Endothelial cell (in vitro differentiated cells): ENCODE measurements at regions not wholly inside any gene's neighbourhood (a gene's known extent, or its start where the extent isn't known, plus 50 kb on each side); places are given as distances from the start of the nearest gene placed in this dataset.

Experiments
- DNase-seq: peaks from one replicate; pipeline ENCODE4 v3.0.0; 2021; ENCODE audit warnings: low spot score
- H3K27ac Mint-ChIP-seq: one replicate; pipeline ENCODE4 v1.8.0; 2021; ENCODE audit warnings: mixed read lengths, inconsistent platforms; ENCODE audit not compliant: unreplicated experiment
- H3K27me3 Mint-ChIP-seq: one replicate; pipeline ENCODE4 v1.8.0; 2021; ENCODE audit warnings: mild to moderate bottlenecking, moderate library complexity, mixed read lengths, inconsistent platforms; ENCODE audit not compliant: unreplicated experiment
- H3K36me3 Mint-ChIP-seq: one replicate; pipeline ENCODE4 v1.8.0; 2021; ENCODE audit warnings: mild to moderate bottlenecking, low read depth, mixed read lengths, inconsistent platforms; ENCODE audit not compliant: unreplicated experiment
- H3K4me1 Mint-ChIP-seq: one replicate; pipeline ENCODE4 v1.8.0; 2021; ENCODE audit warnings: mild to moderate bottlenecking, mixed read lengths, inconsistent platforms; ENCODE audit not compliant: unreplicated experiment
- H3K4me3 Mint-ChIP-seq: one replicate; pipeline ENCODE4 v1.8.0; 2021; ENCODE audit warnings: mild to moderate bottlenecking, mixed read lengths, inconsistent platforms; ENCODE audit not compliant: unreplicated experiment
- H3K9me3 Mint-ChIP-seq: one replicate; pipeline ENCODE4 v1.8.0; 2021; ENCODE audit warnings: mixed read lengths, inconsistent platforms; ENCODE audit not compliant: unreplicated experiment
- TF ChIP-seq, protein P1 (sequence below): fragments of 200-600 bp; sonication (generic); IDR thresholded peaks from one replicate; pipeline ENCODE4 v1.5.0; 2021; ENCODE audit warnings: antibody characterized with exemption; ENCODE audit not compliant: unreplicated experiment

DNA sequence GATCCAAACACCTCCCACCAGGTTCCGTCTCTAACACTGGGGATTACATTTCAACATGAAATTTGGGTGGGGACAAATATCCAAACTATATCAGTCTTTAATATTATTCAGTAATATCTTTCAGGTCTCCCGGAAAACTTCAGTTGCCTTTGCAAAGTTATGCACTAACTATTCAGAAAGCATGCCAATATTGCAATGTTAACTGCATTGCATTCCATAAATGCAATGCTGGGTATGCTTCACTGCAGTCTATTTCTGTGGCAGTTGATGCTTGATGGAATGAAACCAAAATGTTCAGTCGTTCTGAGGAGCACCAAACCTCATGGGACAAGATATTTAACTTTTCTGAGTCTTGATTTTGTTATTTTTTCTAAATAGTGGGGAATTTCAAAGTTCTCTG, 147.5 kb downstream of the SLC16A9 start:
- H3K27ac Mint-ChIP-seq, result no peak overlapping the region
- H3K36me3 Mint-ChIP-seq, result no peaks in the 10 kb centered on the region
- H3K27me3 Mint-ChIP-seq, result peaks cover 3% of the 10 kb centered on the region
- TF ChIP-seq, protein P1, sequence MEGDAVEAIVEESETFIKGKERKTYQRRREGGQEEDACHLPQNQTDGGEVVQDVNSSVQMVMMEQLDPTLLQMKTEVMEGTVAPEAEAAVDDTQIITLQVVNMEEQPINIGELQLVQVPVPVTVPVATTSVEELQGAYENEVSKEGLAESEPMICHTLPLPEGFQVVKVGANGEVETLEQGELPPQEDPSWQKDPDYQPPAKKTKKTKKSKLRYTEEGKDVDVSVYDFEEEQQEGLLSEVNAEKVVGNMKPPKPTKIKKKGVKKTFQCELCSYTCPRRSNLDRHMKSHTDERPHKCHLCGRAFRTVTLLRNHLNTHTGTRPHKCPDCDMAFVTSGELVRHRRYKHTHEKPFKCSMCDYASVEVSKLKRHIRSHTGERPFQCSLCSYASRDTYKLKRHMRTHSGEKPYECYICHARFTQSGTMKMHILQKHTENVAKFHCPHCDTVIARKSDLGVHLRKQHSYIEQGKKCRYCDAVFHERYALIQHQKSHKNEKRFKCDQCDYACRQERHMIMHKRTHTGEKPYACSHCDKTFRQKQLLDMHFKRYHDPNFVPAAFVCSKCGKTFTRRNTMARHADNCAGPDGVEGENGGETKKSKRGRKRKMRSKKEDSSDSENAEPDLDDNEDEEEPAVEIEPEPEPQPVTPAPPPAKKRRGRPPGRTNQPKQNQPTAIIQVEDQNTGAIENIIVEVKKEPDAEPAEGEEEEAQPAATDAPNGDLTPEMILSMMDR, result no peak
- no peaks in the 10 kb centered on the region for H3K4me1 Mint-ChIP-seq
- no peaks in the 10 kb centered on the region for H3K9me3 Mint-ChIP-seq
- H3K4me3 Mint-ChIP-seq, result no peak overlapping the region
- no peak for DNase-seq

DNA sequence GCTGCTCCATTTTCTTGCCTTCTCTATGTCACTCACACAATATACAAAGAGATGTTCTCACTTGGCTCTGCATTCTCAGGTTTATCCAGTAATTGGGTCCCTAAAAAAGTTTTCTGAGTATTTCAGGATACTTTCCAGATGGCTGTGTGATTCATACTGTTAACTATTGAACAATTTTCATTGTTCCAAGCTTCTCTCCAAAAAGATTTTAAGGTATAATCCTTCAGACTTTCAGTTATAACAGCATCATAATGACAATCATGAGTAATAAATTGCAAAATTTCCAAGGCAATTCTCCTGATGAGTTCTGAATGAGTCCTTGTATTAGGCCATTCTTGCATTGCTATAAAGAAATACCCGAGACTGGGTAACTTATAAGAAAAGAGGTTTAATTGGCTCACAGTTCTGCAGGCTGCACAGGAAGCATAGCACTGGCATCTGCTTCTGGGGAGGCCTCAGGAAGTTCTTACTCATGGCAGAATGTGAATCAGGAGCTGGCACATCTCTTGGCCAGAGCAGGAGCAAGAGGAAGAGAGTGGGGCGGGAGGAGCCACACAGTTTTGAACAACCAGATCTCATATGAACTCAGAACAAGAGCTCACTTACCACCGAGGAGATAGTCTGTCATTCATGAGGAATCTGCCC, 148.1 kb downstream of the SLC16A9 start:
- Mint-ChIP-seq H3K27me3 (peaks cover 3% of the 10 kb centered on the region), H3K4me1 (no peaks in the 10 kb centered on the region), H3K27ac (no peak overlapping the region), H3K9me3 (no peaks in the 10 kb centered on the region), H3K4me3 (no peak overlapping the region), H3K36me3 (no peaks in the 10 kb centered on the region)
- TF ChIP-seq, protein P1, result no peak
- DNase-seq, result no peak

DNA sequence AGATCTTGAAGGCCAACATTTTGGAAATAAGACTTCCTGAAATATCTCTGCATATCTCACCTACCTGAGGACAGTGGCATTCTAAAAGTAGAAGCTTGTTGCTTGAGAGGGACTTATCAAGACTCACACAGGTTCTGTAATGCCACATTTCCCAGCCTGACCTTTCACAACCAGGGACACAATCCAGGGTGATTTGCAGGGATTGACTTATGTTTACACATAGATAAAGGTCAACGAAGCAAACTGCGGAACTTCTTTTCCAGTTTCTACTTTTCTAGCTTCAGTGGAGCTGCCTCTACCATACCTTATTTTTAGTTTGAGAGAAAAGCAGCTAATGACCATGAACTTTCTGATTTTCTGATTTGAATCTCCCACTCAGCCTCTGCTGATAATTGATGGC, 148.7 kb downstream of the SLC16A9 start:
- no peak overlapping the region for H3K27ac Mint-ChIP-seq
- no peaks in the 10 kb centered on the region for H3K9me3 Mint-ChIP-seq
- no peak overlapping the region for H3K4me3 Mint-ChIP-seq
- no peaks in the 10 kb centered on the region for H3K4me1 Mint-ChIP-seq
- no peak for DNase-seq
- TF ChIP-seq, protein P1, result no peak
- H3K36me3 Mint-ChIP-seq, result no peaks in the 10 kb centered on the region
- H3K27me3 Mint-ChIP-seq, result peaks cover 3% of the 10 kb centered on the region

DNA sequence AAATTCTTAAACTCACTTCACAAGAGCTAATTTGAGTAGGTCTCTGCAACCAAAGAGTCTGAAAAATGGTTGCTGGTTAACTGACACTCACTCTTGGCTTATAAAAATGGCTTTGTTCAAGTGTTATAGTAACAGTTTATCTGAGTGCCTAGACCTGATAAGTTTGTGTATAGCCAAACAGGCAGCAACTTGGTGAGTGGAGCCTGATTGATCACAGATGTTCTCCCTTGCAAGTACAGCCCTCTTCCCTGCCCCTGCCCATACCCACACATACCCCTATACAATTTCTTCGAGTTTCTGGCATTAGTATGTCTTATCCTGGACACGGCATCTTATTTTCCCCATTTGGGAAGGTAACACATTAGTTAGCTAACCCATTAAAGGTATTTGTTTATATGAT, 149.5 kb downstream of the SLC16A9 start:
- Mint-ChIP-seq H3K4me3 (no peak overlapping the region), H3K36me3 (no peaks in the 10 kb centered on the region), H3K27ac (no peak overlapping the region)

DNA sequence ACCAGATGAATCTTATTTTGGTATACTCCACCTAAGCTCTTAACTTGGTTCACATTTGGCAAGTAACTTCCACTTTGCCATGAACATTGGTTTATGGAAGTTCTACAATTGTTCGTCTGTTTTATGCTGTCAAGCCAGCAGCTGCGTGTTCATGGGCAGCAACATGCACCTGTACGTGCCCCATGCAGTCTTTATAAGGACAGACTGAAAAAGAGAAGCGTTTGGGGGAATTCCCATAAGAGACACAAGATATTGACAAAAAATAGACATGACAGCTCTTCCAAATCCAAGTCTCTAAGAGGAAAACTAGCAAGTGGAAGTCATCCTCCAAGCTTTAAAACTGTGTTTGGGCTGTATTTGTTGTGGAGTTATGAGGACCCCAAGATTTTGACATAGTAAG, 151.6 kb downstream of the SLC16A9 start:
- Mint-ChIP-seq H3K27ac (no peak overlapping the region), H3K27me3 (peaks cover 3% of the 10 kb centered on the region), H3K9me3 (no peaks in the 10 kb centered on the region), H3K36me3 (no peaks in the 10 kb centered on the region), H3K4me1 (no peaks in the 10 kb centered on the region), H3K4me3 (no peak overlapping the region)
- no peak for DNase-seq
- TF ChIP-seq, protein P1, result no peak

More for the DNA sequence above, 149.5 kb downstream of the SLC16A9 start:
- DNase-seq, result no peak
- no peaks in the 10 kb centered on the region for H3K9me3 Mint-ChIP-seq
- H3K27me3 Mint-ChIP-seq, result peaks cover 3% of the 10 kb centered on the region
- TF ChIP-seq, protein P1, result no peak
- H3K4me1 Mint-ChIP-seq, result no peaks in the 10 kb centered on the region
